Stomach (tissue), 8 donors: ENCODE measurements at regions not wholly inside any gene's neighbourhood (a gene's known extent, or its start where the extent isn't known, plus 50 kb on each side); places are given as distances from the start of the nearest gene placed in this dataset.

Experiments used
- DNase-seq, 2 donors: peaks; one replicate each; pipeline versions ENCODE4 v3.0.0 to v3.0.0-alpha.2; 2013 to 2019
- H3K27ac ChIP-seq, 5 donors: fragments of 200-600 bp in 4 of 5; sonication (generic) in 4 of 5; one replicate each; pipeline ENCODE4 v1.5.1; 2013 to 2019; ENCODE audit warnings: mild to moderate bottlenecking in 1 of 5, moderate library complexity in 1 of 5
- H3K27me3 ChIP-seq, 3 donors: fragments of 200-600 bp; sonication (generic); one replicate each; pipeline ENCODE4 v1.5.1; 2017 to 2019; ENCODE audit warnings: mixed run types in 1 of 3
- H3K36me3 ChIP-seq, 4 donors: fragments of 200-600 bp; sonication (generic); 1 replicate in 3 of 4; 2 replicates in 1 of 4; pipeline ENCODE4 v1.5.1; 2016 to 2019
- H3K4me1 ChIP-seq, 4 donors: fragments of 200-600 bp; sonication (generic); one replicate each; pipeline ENCODE4 v1.5.1; 2016 to 2019
- H3K4me3 ChIP-seq, 4 donors: fragments of 200-600 bp; sonication (generic) in 3 of 4; one replicate each; pipeline ENCODE4 v1.5.1; 2016 to 2019; ENCODE audit warnings: mild to moderate bottlenecking in 1 of 4
- H3K9me3 ChIP-seq, 4 donors: fragments of 200-600 bp; sonication (generic); one replicate each; pipeline ENCODE4 v1.5.1; 2016 to 2019
- EP300 ChIP-seq: sonication (generic); formaldehyde crosslinking; IDR thresholded peaks from one replicate; pipeline ENCODE4 v1.6.1; 2017; ENCODE audit warnings: antibody characterized with exemption
- POLR2A ChIP-seq, 4 donors: fragments of 450-650 bp; IDR thresholded peaks; one replicate each; pipeline ENCODE4 v1.6.1; 2016; ENCODE audit warnings: antibody characterized with exemption in 4 of 4, control low read depth in 2 of 4, mild to moderate bottlenecking in 1 of 4, moderate library complexity in 1 of 4
- POLR2AphosphoS5 ChIP-seq, 3 donors: sonication (generic); formaldehyde crosslinking; IDR thresholded peaks; one replicate each; pipeline ENCODE4 v1.6.1; 2016; ENCODE audit warnings: antibody characterized with exemption in 3 of 3
- WGBS, 5 donors: extraction: QIAGEN DNeasy Blood & Tissue Kit in 3 of 5; methylation state at CpG; one replicate each; pipeline versions ENCODE4 v1.1.5 to v1.1.7; 2013 to 2018; 5-methylcytosine and 5-hydroxymethylcytosine counted together
- intact Hi-C: fragments of 100-400 bp; cut with DNase I; formaldehyde crosslinking; loops from one replicate; pipeline ENCODE4 v1.15.1; 2023; ENCODE audit warnings: low total_unique reads
- TF ChIP-seq, protein P1 (sequence below), 7 experiments: fragments of 450-650 bp in 4 of 7; fragments of 200-600 bp in 3 of 7; sonication (generic) in 3 of 7; IDR thresholded peaks; one replicate each; pipeline ENCODE4 v1.5.1; 2016 to 2019; ENCODE audit warnings: antibody characterized with exemption in 7 of 7, control low read depth in 2 of 7, mild to moderate bottlenecking in 1 of 7
- donor health status: healthy with polysubstance abuse.
- donor health status: Bipolar disorder and iron deficiency.
- donor health status: healthy.

DNA sequence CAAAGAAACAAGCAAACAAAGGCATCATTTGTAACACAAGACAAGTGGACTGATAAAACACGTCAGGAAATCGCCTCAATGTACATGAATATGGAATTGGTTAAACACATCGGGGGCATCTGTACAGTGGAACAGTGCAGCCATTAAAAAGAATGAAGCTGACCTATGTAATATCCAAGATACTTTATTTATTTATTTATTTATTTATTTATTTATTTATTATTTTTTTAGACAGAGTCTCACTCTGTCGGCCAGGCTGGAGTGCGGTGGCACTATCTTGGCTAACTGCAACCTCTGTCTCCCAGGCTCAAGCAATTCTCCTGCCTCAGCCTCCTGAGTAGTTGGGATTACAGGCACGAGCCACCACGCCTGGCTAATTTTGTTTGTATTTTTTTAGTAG lies 75.4 kb upstream of the SLC45A1 start:
- no peaks in the 10 kb centered on the region for H3K36me3 ChIP-seq
- no peak overlapping the region for H3K4me3 ChIP-seq
- no peak for DNase-seq
- H3K9me3 ChIP-seq = no peaks in the 10 kb centered on the region
- H3K4me1 ChIP-seq = peaks cover 14 to 27% (median 19%) of the 10 kb centered on the region in 4 donors
- 73 to 80% (median 75%) methylated on average over 7 of the region's 7 CpGs for WGBS, 5 donors
- H3K27me3 ChIP-seq = no peaks in the 10 kb centered on the region
- H3K27ac ChIP-seq = no peak overlapping the region
- TF ChIP-seq POLR2AphosphoS5 (IDR thresholded peaks at IDR 0.05) (no peak), EP300 (no peak), POLR2A (IDR thresholded peaks at IDR 0.05) (no peak)
- TF ChIP-seq, protein P1, sequence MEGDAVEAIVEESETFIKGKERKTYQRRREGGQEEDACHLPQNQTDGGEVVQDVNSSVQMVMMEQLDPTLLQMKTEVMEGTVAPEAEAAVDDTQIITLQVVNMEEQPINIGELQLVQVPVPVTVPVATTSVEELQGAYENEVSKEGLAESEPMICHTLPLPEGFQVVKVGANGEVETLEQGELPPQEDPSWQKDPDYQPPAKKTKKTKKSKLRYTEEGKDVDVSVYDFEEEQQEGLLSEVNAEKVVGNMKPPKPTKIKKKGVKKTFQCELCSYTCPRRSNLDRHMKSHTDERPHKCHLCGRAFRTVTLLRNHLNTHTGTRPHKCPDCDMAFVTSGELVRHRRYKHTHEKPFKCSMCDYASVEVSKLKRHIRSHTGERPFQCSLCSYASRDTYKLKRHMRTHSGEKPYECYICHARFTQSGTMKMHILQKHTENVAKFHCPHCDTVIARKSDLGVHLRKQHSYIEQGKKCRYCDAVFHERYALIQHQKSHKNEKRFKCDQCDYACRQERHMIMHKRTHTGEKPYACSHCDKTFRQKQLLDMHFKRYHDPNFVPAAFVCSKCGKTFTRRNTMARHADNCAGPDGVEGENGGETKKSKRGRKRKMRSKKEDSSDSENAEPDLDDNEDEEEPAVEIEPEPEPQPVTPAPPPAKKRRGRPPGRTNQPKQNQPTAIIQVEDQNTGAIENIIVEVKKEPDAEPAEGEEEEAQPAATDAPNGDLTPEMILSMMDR (IDR thresholded peaks at IDR 0.05) = no peak
- intact Hi-C loops = no loop called here

DNA sequence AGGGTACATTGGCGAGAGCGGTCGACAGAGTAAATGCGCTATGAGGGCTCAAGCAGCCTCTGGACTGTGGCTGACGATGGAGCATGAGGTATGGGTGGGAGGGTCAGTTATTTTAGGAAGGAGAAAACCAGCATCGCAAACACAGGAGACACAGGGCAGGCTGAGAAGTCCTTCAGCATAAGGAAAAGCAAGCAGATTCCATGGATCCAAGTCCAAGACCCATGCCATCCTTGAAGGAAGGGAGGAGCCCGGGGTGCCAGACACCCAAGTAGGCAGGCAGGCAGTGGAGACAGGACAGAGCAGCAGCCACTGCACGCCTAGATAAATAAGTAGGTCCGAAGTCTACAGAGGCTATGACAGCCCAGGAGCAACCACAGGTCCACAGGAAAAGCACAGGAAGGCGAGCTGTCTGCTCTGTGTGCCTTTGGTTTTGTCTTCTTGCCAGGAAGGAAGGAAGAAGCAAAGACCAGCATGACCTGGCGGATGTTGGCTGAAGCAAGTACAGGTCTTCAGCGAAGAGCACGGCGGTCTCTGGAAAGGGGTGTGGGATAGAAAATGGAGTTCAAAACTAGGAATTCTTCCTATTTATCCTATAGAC lies 76.4 kb upstream of the SLC45A1 start:
- no peaks in the 10 kb centered on the region for H3K36me3 ChIP-seq
- TF ChIP-seq, protein P1 (IDR thresholded peaks at IDR 0.05) = no peak
- no peak for TF ChIP-seq EP300
- TF ChIP-seq POLR2A (IDR thresholded peaks at IDR 0.05) = no peak
- TF ChIP-seq POLR2AphosphoS5 (IDR thresholded peaks at IDR 0.05) = no peak
- DNase-seq = peak; percentile 28 to 30
- H3K4me3 ChIP-seq = no peak overlapping the region
- no peaks in the 10 kb centered on the region for H3K9me3 ChIP-seq
- H3K4me1 ChIP-seq = peaks cover 14 to 27% (median 19%) of the 10 kb centered on the region in 4 donors
- no peaks in the 10 kb centered on the region for H3K27me3 ChIP-seq
- H3K27ac ChIP-seq = peak overlapping the region in 1 of 5 donors; percentile 4
- intact Hi-C loops = no loop called here
- WGBS, 5 donors = 76 to 82% (median 79%) methylated on average over 14 of the region's 14 CpGs

DNA sequence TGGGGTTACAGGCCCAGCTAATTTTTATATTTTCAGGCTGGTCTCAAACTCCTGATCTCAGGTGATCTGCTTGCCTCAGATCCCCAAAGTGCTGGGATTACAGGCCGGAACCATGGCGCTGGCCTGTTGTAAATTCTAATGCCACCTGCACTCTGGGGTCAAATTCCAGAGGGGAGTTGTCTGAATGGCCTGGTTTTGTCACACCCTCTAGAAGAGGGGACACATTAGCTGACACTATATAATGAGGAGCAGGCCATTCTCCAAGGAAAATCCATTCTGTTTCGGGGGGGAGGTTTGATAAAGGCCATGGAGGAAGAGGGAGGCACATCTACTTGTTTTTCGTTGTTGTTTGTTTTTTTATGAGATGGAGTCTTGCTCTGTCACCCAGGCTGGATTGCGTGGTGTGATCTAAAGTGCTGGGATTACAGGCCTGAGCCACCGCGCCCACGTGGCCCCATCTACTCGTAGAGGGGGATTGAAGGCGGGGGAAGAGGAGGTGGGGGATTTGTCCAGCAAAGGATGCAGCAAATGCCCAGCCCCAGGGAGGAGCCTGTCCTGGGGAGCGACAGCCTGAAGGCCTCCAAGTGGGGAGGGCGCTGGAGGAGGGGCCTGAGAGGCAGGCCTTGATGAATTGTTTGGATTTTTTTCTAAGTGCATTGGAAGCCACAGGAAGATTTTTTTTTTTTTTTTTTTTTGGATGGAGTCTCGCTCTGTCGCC lies 78.4 kb upstream of the SLC45A1 start:
- Histone ChIP-seq H3K27me3 (no peaks in the 10 kb centered on the region), H3K4me3 (no peak overlapping the region), H3K36me3 (no peaks in the 10 kb centered on the region), H3K4me1 (peaks cover 14 to 27% (median 19%) of the 10 kb centered on the region in 4 donors), H3K27ac (peak overlapping the region; percentile 12 to 80 (median 70)), H3K9me3 (no peaks in the 10 kb centered on the region)
- WGBS, 5 donors = 68 to 84% (median 79%) methylated on average over 14 of the region's 14 CpGs
- DNase-seq = peak; percentile 34 to 85
- intact Hi-C loops = loop anchor here (10.0 kb wide), 1 partner anchor 205 kb away; no protein-coding TSS in a partner anchor
- TF ChIP-seq POLR2AphosphoS5 (IDR thresholded peaks at IDR 0.05) (peak in 1 of 3 donors; percentile 28), EP300 (no peak)

DNA sequence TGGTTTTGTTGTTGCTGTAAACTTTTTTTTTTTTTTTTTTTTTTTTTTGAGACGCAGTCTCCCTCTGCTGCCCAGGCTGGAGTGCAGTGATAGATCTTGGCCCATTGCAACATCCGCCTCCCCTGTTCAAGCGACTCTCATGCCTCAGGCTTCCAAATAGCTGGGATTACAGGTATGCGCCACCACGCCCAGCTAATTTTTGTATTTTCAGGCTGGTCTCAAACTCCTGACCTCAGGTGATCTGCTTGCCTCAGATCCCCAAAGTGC lies 78.9 kb upstream of the SLC45A1 start:
- peaks cover 14 to 27% (median 19%) of the 10 kb centered on the region in 4 donors for H3K4me1 ChIP-seq
- WGBS, 5 donors = 42 to 57% (median 51%) methylated on average over 5 of the region's 5 CpGs
- no peak overlapping the region for H3K4me3 ChIP-seq
- H3K36me3 ChIP-seq = no peaks in the 10 kb centered on the region
- TF ChIP-seq POLR2AphosphoS5 (IDR thresholded peaks at IDR 0.05) = no peak
- TF ChIP-seq, protein P1 (IDR thresholded peaks at IDR 0.05) = peak in 3 of 7 experiments; percentile 18 to 32 (median 19)
- TF ChIP-seq POLR2A (IDR thresholded peaks at IDR 0.05) = no peak
- peak overlapping the region; percentile 12 to 80 (median 70) for H3K27ac ChIP-seq
- no peaks in the 10 kb centered on the region for H3K9me3 ChIP-seq
- intact Hi-C loops = loop anchor here (10.0 kb wide), 1 partner anchor 204 kb away; no protein-coding TSS in a partner anchor
- H3K27me3 ChIP-seq = no peaks in the 10 kb centered on the region
- DNase-seq = peak; percentile 37 to 61
